Loucy (cell line): ENCODE measurements at regions not wholly inside any gene's neighbourhood (a gene's known extent, or its start where the extent isn't known, plus 50 kb on each side); places are given as distances from the start of the nearest gene placed in this dataset.

Experiments
- EZH2phosphoT487 ChIP-seq: fragments of 200-600 bp; IDR thresholded peaks from 2 replicates; pipeline ENCODE4 v1.6.1; 2018; ENCODE audit warnings: antibody characterized with exemption, mild to moderate bottlenecking, moderate library complexity, borderline replicate concordance
- TF ChIP-seq, protein P1 (sequence below): fragments of 200-600 bp; sonication (generic); conservative IDR thresholded peaks from 2 replicates; pipeline ENCODE4 v1.5.1; 2014; ENCODE audit warnings: mild to moderate bottlenecking, antibody characterized with exemption, low read length

DNA sequence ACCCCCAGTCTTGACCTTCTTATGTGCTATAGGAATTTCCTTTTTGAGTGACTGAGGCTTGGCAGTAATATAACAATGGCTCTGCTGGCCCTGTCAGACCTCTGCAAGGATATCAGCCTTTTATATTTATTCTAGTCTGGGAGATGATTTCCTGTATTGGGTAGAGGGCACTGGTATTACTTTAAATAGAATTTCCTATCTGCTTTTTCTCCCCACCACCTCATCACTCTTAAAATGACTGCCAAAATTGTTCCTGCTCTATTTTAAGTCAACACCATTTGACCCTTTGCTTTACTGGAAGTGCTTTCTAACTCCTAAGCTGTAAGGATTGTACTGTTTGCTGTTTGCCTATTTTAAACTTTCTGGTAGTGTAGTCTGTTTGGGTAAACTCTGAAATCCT lies 658.4 kb upstream of the FSHR start:
- TF ChIP-seq, protein P1, sequence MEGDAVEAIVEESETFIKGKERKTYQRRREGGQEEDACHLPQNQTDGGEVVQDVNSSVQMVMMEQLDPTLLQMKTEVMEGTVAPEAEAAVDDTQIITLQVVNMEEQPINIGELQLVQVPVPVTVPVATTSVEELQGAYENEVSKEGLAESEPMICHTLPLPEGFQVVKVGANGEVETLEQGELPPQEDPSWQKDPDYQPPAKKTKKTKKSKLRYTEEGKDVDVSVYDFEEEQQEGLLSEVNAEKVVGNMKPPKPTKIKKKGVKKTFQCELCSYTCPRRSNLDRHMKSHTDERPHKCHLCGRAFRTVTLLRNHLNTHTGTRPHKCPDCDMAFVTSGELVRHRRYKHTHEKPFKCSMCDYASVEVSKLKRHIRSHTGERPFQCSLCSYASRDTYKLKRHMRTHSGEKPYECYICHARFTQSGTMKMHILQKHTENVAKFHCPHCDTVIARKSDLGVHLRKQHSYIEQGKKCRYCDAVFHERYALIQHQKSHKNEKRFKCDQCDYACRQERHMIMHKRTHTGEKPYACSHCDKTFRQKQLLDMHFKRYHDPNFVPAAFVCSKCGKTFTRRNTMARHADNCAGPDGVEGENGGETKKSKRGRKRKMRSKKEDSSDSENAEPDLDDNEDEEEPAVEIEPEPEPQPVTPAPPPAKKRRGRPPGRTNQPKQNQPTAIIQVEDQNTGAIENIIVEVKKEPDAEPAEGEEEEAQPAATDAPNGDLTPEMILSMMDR, result no peak
- TF ChIP-seq EZH2phosphoT487, result no peak
